GM10266 (cell line): ENCODE measurements at regions not wholly inside any gene's neighbourhood (a gene's known extent, or its start where the extent isn't known, plus 50 kb on each side); places are given as distances from the start of the nearest gene placed in this dataset.

Experiments used
- DNase-seq: peaks from one replicate; pipeline ENCODE4 v3.0.0; 2012; ENCODE audit errors: extremely low spot score
- TF ChIP-seq, protein P1 (sequence below): IDR thresholded peaks from 2 replicates; pipeline ENCODE4 v1.5.1; 2012; ENCODE audit warnings: mild to moderate bottlenecking, low read depth; ENCODE audit not compliant: control insufficient read depth, insufficient read depth; ENCODE audit errors: missing control alignments

DNA sequence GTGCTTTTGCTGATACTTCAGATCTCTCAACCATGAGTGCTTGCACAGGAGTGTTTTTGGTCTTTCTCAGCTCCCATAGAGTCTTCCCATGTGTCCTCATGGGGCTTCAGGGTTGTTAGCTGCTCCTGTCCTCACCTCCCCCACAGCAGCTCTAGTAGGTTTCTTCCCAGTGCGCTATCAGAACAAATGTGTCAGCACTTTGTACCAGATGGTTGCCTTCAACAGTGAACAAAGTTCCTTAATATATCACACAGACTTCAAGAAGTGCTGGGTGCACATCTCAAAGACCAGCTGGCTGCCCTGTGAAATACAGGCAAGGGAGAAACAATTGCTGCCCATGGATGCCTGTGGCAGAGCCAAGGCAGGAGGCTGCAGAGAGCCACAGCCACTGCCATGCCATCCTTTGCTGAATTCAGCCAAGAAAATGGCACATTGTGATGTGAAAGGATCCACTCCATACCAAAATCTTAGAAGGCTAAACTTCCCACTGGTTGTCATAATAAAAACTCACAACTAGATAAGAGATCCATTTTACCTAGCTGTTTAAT lies 471.3 kb downstream of the C6orf118 start:
- TF ChIP-seq, protein P1, sequence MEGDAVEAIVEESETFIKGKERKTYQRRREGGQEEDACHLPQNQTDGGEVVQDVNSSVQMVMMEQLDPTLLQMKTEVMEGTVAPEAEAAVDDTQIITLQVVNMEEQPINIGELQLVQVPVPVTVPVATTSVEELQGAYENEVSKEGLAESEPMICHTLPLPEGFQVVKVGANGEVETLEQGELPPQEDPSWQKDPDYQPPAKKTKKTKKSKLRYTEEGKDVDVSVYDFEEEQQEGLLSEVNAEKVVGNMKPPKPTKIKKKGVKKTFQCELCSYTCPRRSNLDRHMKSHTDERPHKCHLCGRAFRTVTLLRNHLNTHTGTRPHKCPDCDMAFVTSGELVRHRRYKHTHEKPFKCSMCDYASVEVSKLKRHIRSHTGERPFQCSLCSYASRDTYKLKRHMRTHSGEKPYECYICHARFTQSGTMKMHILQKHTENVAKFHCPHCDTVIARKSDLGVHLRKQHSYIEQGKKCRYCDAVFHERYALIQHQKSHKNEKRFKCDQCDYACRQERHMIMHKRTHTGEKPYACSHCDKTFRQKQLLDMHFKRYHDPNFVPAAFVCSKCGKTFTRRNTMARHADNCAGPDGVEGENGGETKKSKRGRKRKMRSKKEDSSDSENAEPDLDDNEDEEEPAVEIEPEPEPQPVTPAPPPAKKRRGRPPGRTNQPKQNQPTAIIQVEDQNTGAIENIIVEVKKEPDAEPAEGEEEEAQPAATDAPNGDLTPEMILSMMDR: no peak
- no peak for DNase-seq

GRCh38 chr6:164836486-164836885 lies 472.9 kb downstream of the C6orf118 start:
- DNase-seq: no peak
- TF ChIP-seq, protein P1: no peak

DNA sequence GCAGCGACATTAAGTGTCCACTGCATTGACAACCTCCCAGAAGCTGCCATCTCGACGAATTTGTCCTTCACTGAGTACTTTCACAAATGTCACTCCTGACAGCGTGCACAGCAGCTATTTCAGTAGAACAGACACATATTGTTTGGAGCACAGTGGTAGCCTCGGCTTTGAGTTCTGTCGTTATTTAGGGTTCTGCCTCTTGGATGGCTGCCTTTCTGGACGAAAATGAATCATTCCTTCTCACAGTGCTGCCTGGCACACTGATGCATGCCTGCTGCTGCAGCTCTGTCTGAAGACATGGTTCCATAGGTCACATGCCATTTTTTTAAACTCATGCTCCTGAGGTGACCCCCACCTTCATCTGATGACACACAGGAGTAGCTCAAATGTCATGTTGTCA lies 477.0 kb downstream of the C6orf118 start:
- TF ChIP-seq, protein P1: no peak
- no peak for DNase-seq

DNA sequence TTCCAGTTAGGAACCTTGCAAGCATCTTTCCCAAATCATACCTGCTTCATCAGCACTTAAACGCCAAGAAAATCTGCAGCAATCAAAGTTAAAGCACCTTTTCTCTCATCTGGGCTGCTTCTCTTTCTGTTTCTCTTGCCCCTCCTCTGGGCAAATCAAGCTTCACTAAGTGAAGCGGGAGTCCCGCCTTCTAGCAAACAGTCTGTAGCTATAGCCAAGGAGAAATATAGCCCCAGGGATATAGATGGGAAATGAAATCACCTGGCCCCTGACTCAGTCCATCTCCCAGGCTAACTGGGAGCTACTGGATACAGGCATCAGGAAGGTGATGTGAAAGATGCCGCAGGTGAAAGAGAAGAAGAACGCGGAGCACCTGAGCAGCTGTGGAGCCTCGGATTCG lies 481.9 kb downstream of the C6orf118 start:
- TF ChIP-seq, protein P1: no peak
- DNase-seq: no peak

DNA sequence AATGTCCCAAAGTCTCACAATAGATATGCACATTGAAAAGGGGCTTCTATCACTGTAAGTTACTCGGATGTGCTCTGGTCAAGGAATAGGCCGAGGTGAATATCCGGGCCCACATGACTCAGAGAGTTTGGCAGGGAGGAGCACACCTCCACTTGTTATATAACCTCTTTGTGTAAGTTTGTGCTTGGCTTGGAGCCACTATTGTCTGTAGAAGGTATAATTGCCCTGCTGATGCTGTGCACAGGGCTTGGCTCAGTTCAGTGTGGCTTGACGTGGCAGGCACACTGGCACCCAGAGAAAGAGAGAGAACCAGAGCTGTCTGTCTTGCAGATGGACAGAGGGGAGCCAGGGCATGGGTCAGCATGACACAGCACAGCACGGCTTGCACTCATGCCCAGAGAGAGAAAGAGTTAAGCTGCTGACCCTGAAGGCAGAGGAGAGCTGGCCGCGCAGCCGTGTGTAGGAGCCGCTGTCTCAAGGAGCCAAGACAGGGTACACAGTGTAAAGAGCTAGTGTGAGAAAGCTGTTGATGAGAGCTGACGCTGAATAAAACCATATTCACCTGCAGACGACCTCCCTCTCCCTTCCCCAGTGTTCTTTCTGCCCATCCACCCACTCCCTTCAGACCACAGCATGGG lies 482.5 kb downstream of the C6orf118 start:
- TF ChIP-seq, protein P1: no peak
- DNase-seq: no peak

DNA sequence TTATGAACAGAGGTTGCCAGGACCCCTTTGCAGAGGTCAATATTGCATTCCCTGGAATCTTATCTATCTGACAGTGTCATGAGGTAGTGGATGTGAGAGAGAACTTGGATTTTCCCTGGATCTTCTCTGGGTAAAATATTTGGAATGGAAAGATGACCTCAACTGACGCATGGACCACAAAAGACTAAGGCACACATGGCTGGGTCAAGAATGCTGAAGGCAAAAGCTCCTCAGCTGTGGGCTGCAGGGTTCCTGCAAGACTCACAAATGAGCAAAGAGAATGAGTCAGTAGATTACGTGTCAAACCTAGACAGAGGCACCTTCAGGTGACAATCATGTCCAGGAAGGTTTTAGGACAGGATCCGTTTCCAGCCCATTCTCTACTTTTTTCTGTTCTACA lies 484.0 kb downstream of the C6orf118 start:
- TF ChIP-seq, protein P1: no peak

GRCh38 chr6:164817662-164818061 lies 491.7 kb downstream of the C6orf118 start:
- no peak for DNase-seq
- TF ChIP-seq, protein P1: no peak

More for the DNA sequence above, 484.0 kb downstream of the C6orf118 start:
- DNase-seq: no peak
